ENCODE measurements at regions not wholly inside any gene's neighbourhood (a gene's known extent, or its start where the extent isn't known, plus 50 kb on each side); places are given as distances from the start of the nearest gene placed in this dataset.
A peak's percentile ranks its signal among the peaks of the same experiment; 100 is the strongest.

GRCh38 chr1:63710308-63710707 lies 63.5 kb upstream of the ROR1 start:
- DNase-seq (ENCODE audit: low read depth): no peak

GRCh38 chr1:63710761-63711380 lies 62.9 kb upstream of the ROR1 start:
- DNase-seq (ENCODE audit: low read depth): no peak

- DNase-seq (ENCODE audit: low read depth): no peak
Observed at GRCh38 chr1:63713041-63713440, 60.8 kb upstream of the ROR1 start.

DNA sequence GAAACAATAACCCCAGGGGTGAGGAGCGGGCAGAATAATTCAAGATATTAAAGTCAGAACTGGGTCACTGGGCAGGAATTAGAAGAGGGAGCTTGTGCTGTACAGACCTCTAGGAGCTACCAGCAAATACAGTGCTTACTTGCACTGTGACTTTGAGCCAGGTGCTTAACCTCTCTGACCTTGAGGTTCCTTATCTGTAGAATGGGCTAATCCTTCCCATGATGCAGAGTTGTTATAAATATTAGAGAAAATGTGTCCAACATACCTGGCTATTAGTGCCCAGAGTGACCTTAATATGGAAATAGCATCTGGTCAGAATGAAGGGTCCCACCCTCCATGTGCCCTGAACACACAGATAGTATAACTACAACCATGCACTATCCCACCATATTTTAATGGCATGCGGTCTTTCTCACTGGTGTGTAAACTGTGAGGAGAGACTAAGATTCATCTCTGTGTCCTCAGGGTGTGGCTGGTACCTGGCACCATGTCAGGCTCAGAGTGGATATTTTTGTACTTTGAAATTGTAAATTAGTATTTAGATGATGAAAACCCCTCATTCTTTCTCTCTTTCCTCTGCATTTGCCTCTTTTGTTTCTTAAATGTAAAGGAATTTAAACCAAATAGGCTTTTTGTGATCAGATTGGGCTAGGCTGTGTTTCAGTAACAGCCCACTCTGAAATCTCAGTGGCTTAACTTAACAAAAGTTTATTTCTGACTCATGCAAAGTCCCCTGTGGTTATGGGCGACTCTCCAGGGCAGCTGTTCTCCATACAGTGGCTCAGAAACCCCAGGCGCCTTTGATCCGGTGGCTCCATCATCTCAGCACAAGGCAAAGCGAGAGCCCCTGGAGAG lies 60.0 kb upstream of the ROR1 start:
- DNase-seq (ENCODE audit: low read depth): peak; percentile 96

- no peak for DNase-seq (ENCODE audit: low read depth)
Observed at GRCh38 chr1:63714482-63714760, 59.4 kb upstream of the ROR1 start.

GRCh38 chr1:63717511-63718065 lies 56.2 kb upstream of the ROR1 start:
- no peak for DNase-seq (ENCODE audit: low read depth)

DNA sequence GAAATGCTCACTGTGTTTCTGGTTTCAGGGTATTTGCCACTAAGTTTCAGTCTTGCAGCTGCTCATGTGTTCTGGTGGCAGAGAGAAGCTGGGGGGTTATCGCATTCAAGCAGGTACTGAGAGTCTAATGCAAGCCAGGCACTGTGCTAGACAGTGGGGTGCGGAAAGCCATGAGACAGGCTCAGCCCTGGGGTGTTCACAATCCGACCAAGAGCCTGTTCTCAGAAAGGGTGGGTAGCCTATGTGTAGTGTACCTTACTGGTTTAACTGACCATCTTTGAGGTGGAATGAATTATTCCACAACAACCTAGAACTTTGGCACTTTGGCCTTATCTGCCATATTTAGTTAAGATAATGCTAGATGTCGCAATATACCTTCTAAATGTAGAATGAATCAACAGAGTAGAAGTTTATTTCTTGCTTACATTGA lies 55.3 kb upstream of the ROR1 start:
- no peak for DNase-seq (ENCODE audit: low read depth)

- DNase-seq (ENCODE audit: low read depth): no peak
Observed at GRCh38 chr1:63721531-63722189, 52.2 kb upstream of the ROR1 start.

GRCh38 chr1:63723602-63724001 lies 50.2 kb upstream of the ROR1 start:
- DNase-seq (ENCODE audit: low read depth): no peak
